ENCODE measurements at regions not wholly inside any gene's neighbourhood (a gene's known extent, or its start where the extent isn't known, plus 50 kb on each side); places are given as distances from the start of the nearest gene placed in this dataset.

DNA sequence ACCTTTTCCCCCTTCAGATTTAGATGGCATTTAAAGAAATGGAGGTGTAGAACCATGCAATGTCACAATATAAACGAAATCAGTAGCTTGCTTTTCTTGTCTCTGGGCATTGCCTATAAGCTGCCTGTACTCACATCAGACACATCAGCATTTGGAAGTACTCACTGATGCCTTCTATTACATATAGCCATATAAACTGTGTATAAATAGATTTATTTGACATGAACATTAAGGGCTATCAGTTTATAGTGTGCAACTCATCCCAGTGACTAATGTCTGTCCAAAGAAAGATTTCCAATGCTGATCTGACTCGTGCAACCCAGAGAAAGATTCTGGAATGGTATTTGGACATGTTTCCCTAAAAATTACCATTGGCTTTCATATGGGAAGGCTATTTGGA is 417.9 kb upstream of the MAF start:
- no peak for DNase-seq (ENCODE audit: low spot score in 2 of 2)
- no peaks in the 10 kb centered on the region for H3K4me1 Mint-ChIP-seq

DNA sequence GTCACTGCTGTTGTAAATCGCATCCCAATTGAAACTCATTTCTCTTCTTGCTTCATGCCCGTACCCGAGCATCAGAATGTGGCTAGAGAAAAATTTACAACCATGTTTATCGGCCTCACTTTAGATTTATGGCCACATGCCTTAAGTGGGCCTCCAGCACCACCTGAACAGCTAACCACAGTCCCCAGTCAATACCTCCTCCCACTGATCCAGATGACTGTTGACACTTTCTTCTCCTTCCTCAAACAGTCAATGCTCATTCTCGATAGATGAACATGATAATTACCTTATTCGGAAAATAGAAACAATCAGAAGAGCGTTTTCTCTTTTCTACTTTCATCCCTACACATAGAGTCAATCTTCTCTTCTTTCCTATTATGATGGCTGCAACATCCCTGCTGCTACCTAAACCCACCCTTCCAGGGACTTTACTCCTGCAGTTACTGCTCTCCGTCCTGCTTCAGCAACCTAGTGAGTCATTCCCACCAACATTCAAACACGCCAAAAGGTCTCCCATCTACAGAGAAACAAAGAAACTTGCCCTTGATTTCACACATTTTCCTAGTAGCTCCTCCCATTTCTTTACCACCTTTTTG is 416.3 kb upstream of the MAF start:
- Mint-ChIP-seq H3K36me3 (ENCODE audit: insufficient read depth) (no peaks in the 10 kb centered on the region), H3K27me3 (no peaks in the 10 kb centered on the region), H3K9me3 (no peaks in the 10 kb centered on the region), H3K27ac (ENCODE audit: low read depth) (no peak overlapping the region), H3K4me3 (no peak overlapping the region), H3K4me1 (no peaks in the 10 kb centered on the region)
- ATAC-seq (replicated peaks; ENCODE audit: extremely low read depth, poor library complexity, severe bottlenecking) (no peak), DNase-seq (ENCODE audit: low spot score in 2 of 2) (no peak)

More for the DNA sequence above, 417.9 kb upstream of the MAF start:
- peaks cover 7% of the 10 kb centered on the region for H3K27me3 Mint-ChIP-seq
- no peak overlapping the region for H3K27ac Mint-ChIP-seq (ENCODE audit: low read depth)
- ATAC-seq (replicated peaks; ENCODE audit: extremely low read depth, poor library complexity, severe bottlenecking), result no peak
- H3K9me3 Mint-ChIP-seq, result no peaks in the 10 kb centered on the region
- no peak overlapping the region for H3K4me3 Mint-ChIP-seq
- H3K36me3 Mint-ChIP-seq (ENCODE audit: insufficient read depth), result no peaks in the 10 kb centered on the region

DNA sequence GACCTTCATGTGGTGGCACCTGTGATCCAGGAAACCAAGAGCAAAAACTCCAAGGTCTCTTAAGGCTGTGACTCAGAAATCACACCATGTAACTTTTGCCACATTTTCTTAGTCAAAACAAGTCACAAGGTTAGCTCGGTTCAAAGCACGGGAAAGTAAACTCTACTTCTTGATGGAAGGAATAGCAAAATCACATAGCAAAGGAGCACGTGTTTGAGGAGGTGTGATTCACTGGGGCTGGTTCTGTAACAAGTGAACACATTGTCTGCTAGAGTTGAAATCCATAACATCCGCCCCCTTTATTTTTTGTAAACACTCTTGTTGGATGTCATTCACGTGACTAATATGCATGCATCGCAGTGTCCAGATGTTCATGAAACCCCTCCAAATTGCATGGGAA is 415.0 kb upstream of the MAF start:
- Mint-ChIP-seq H3K4me3 (no peak overlapping the region), H3K27me3 (no peaks in the 10 kb centered on the region), H3K9me3 (no peaks in the 10 kb centered on the region), H3K27ac (ENCODE audit: low read depth) (no peak overlapping the region), H3K36me3 (ENCODE audit: insufficient read depth) (no peaks in the 10 kb centered on the region), H3K4me1 (no peaks in the 10 kb centered on the region)
- no peak for DNase-seq (ENCODE audit: low spot score in 2 of 2)
- no peak for ATAC-seq (replicated peaks; ENCODE audit: extremely low read depth, poor library complexity, severe bottlenecking)

DNA sequence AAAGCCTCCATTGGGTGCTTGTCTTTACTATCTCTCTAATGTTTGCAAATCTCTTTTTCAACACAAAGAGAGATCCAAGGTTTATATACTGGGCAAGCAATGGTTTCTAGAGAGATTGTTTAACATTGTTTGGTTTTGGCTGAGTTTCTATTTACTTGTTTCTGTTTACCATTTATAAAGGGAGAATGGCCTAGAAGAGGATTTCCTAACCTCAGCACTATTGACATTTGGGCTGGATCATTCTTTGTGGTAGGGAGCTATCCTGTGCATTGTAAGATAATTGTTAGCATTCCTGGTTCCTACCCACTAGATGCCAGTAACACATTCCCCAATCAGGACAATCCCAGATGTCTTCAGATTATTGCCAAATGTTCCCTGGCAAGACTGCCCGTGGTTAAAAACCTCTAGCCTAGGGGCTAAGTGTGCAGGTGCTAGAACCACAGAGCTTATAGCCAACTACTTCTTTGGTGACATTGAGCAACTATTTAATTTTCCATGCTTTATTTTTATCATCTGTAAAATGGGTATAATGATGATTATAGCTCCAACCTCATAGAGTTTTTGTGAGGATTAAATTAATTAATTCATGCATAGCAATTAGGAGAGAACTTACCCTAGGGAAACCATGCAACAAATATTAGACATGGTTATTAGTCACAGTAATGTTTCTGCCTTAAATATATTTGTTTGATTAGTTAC is 413.9 kb upstream of the MAF start:
- Mint-ChIP-seq H3K36me3 (ENCODE audit: insufficient read depth) (no peaks in the 10 kb centered on the region), H3K4me1 (no peaks in the 10 kb centered on the region), H3K9me3 (no peaks in the 10 kb centered on the region), H3K27me3 (no peaks in the 10 kb centered on the region), H3K27ac (ENCODE audit: low read depth) (no peak overlapping the region), H3K4me3 (no peak overlapping the region)
- DNase-seq (ENCODE audit: low spot score in 2 of 2) (no peak), ATAC-seq (replicated peaks; ENCODE audit: extremely low read depth, poor library complexity, severe bottlenecking) (no peak)

DNA sequence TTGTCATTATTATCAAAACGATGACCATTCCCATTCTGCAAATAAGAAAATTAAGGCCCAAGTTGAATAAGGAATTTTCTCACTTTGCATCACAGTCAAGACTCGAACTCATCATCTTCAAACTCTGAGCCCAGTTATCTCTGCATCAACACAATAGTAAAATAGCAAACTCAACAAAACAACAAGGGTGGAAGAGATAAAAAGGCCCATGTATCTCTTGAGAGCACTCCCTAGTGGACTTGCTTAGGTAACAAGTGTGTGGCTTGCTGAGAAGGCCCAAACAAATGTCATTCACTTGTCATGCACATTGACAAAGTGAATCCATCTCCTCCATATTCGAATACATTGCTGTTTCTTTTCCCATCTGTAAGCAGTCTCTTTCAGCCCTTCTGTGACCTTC is 412.0 kb upstream of the MAF start:
- Mint-ChIP-seq H3K36me3 (ENCODE audit: insufficient read depth) (no peaks in the 10 kb centered on the region), H3K27me3 (no peaks in the 10 kb centered on the region), H3K9me3 (no peaks in the 10 kb centered on the region), H3K4me1 (no peaks in the 10 kb centered on the region), H3K27ac (ENCODE audit: low read depth) (no peak overlapping the region), H3K4me3 (no peak overlapping the region)
- ATAC-seq (replicated peaks; ENCODE audit: extremely low read depth, poor library complexity, severe bottlenecking), result no peak
- no peak for DNase-seq (ENCODE audit: low spot score in 2 of 2)

DNA sequence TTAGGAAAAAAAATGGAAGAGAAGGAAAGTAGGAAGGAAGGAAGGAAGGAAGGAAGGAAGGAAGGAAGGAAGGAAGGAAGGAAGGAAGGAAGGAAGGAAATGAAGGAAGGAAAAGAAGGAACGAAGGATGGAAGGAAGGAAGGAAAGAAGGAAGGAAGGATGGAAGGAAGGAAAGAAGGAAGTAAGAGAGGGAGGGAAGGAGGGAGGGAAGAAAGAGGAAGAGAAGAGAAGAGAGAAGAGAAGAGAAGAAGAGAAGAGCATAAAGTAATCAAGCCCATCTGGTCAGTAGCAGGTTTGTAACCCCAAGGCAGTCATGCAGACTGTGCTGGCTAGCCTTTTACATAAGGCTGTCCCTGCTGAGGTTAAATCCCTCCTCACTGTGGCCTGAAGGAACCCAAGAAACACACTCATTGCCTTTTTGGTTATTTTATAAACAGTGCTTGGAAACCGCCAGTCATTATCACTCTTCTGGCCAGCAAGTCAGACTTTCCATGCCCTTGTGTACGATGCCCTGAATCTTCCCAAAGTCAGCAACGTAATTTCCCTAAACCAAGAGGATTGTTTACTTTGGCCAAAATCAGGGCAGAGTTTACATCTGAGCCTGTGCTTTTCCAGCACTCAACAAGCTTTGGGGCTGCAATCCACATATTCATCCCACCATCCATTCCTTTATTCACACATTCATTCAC is 409.6 kb upstream of the MAF start:
- no peak for ATAC-seq (replicated peaks; ENCODE audit: extremely low read depth, poor library complexity, severe bottlenecking)
- Mint-ChIP-seq H3K4me3 (no peak overlapping the region), H3K9me3 (no peaks in the 10 kb centered on the region), H3K4me1 (no peaks in the 10 kb centered on the region), H3K36me3 (ENCODE audit: insufficient read depth) (no peaks in the 10 kb centered on the region), H3K27me3 (no peaks in the 10 kb centered on the region), H3K27ac (ENCODE audit: low read depth) (no peak overlapping the region)
- no peak for DNase-seq (ENCODE audit: low spot score in 2 of 2)

DNA sequence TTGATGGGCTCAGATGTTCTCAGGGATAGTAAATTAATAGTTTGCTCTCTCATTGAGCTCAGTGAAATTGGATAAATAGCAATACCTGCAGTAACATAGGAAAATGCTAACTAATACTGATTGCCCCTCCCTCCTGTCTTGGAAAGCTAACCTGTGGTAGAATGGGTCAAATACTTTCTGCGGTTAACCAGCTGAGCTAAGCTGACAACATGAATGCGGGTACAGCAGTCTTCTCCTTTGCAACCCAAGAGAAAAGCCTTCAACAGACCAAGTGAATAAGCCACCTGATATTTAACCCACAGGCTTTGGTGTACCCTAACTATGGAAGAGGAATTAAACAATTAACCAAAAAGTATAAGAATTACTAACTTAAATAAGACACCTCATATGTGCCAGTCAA is 408.3 kb upstream of the MAF start:
- no peaks in the 10 kb centered on the region for H3K9me3 Mint-ChIP-seq
- H3K4me3 Mint-ChIP-seq, result no peak overlapping the region
- H3K4me1 Mint-ChIP-seq, result no peaks in the 10 kb centered on the region
- H3K36me3 Mint-ChIP-seq (ENCODE audit: insufficient read depth), result no peaks in the 10 kb centered on the region
- no peak for DNase-seq (ENCODE audit: low spot score in 2 of 2)
- H3K27ac Mint-ChIP-seq (ENCODE audit: low read depth), result no peak overlapping the region
- ATAC-seq (replicated peaks; ENCODE audit: extremely low read depth, poor library complexity, severe bottlenecking), result no peak
- peaks cover 12% of the 10 kb centered on the region for H3K27me3 Mint-ChIP-seq

DNA sequence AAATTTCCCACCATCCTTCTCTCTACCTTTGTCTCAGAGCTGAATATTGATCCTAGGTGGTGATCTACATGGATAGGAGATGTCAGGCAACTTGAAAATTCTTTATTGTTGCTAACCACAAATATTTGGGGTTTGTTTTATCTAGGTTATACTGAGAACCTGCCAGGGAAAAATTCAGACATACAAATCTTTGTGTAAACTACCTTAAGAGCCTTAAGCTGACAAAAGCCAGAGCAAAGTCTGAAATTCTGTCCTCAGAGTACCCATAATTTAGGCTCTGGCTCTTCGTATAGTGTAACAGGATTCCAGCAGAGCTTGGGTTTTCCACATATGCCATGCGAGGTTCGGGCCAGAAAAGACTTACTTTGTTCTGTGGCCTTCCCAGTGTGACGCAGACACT is 406.7 kb upstream of the MAF start:
- no peak for ATAC-seq (replicated peaks; ENCODE audit: extremely low read depth, poor library complexity, severe bottlenecking)
- H3K4me3 Mint-ChIP-seq, result no peak overlapping the region

DNA sequence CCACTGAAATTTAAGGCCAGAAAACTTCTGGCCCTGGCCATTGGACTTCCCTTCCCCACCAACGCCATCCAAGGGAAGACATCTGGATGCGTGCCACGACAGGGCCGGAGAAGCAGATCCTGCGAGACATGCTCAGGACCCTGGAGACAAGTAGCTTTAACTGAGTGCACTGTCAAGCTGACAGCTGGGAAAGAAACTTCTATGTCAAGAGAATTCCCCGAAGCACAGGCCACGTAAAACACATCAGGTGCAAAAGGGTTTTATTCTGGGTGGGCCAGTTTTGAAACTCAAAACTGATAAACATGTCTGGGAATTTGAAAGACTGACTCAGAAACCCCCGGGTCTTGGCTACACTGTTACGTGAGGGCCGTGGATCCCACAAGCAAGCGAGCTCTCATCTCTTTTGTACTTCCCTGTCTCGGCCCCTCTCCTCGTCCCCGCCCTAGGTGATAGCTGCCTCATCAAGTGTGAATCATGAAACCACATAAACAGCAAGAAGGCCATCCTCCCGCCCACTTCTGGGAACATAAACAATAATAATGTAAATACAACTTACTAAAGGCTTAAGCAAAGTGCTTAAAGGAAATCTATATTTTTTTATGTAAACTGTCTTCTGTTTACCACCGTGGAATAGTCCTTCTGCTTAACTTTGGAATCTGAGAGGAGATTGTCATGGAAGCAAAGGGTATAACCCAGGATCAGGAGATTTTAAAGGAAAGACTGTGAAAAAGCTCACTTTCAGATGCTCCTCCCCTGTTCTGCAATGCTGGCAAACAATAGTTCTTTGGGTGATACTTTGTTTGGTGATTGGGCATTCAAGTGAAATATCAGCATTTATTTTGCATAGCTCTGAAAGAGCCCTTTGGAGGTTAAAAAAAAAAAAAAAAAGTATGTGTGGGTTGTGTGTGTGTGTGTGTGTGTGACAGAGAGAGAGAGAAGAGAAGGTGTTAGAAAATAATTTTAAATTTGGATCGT is 406.0 kb upstream of the MAF start:
- Mint-ChIP-seq H3K27ac (ENCODE audit: low read depth) (no peak overlapping the region), H3K4me3 (no peak overlapping the region), H3K27me3 (peaks cover 27% of the 10 kb centered on the region), H3K36me3 (ENCODE audit: insufficient read depth) (no peaks in the 10 kb centered on the region), H3K9me3 (no peaks in the 10 kb centered on the region), H3K4me1 (no peaks in the 10 kb centered on the region)
- no peak for ATAC-seq (replicated peaks; ENCODE audit: extremely low read depth, poor library complexity, severe bottlenecking)
- no peak for DNase-seq (ENCODE audit: low spot score in 2 of 2)

More for the DNA sequence above, 406.7 kb upstream of the MAF start:
- Mint-ChIP-seq H3K27ac (ENCODE audit: low read depth) (no peak overlapping the region), H3K4me1 (no peaks in the 10 kb centered on the region), H3K27me3 (peaks cover 27% of the 10 kb centered on the region), H3K36me3 (ENCODE audit: insufficient read depth) (no peaks in the 10 kb centered on the region), H3K9me3 (no peaks in the 10 kb centered on the region)
- DNase-seq (ENCODE audit: low spot score in 2 of 2), result no peak

DNA sequence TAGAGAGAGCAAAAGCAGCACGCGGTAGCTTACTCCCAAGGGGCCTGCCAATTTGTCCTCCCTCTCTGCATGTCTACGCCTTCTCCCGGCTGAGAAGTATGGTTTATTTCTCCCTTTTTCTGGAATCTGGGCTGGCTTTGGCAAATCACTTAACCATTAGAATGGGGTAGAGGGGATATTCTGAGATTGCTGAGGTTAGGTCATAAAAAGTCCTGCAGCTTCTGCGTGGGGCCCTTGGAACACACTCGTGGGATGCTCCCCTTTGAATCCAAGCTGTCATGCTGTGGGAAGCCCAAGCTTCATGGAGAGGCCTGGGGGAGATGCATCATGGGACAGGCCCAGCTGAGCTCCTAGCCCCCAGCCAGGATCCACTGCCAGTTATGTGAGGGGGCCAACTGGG is 403.6 kb upstream of the MAF start:
- DNase-seq (ENCODE audit: low spot score in 2 of 2) (no peak), ATAC-seq (replicated peaks; ENCODE audit: extremely low read depth, poor library complexity, severe bottlenecking) (no peak)
- Mint-ChIP-seq H3K27ac (ENCODE audit: low read depth) (no peak overlapping the region), H3K4me3 (no peak overlapping the region), H3K27me3 (peaks cover 30% of the 10 kb centered on the region), H3K9me3 (no peaks in the 10 kb centered on the region), H3K4me1 (no peaks in the 10 kb centered on the region), H3K36me3 (ENCODE audit: insufficient read depth) (no peaks in the 10 kb centered on the region)

DNA sequence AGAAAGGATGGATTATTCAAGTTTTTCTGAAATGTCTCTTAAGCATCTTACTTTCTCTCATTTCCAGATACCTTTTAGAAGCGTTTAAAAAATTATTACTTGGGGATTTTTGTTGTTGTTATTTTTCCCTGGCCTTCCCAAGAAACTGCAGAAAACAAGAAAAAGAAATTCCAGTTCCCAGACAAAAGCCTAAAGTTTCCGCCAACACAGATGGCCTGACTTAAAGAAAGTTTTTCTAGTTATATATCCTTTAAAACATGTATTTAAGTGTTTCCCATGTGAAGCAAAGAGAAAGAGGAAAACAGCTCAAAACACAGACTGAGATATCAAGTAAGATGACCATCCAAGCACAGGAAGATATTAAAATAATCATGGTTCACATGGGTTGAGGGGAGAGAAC is 401.7 kb upstream of the MAF start:
- H3K4me1 Mint-ChIP-seq, result no peaks in the 10 kb centered on the region
- peaks cover 49% of the 10 kb centered on the region for H3K27me3 Mint-ChIP-seq
- no peak for ATAC-seq (replicated peaks; ENCODE audit: extremely low read depth, poor library complexity, severe bottlenecking)
- DNase-seq (ENCODE audit: low spot score in 2 of 2), result no peak
- H3K27ac Mint-ChIP-seq (ENCODE audit: low read depth), result no peak overlapping the region
- no peak overlapping the region for H3K4me3 Mint-ChIP-seq
- no peaks in the 10 kb centered on the region for H3K36me3 Mint-ChIP-seq (ENCODE audit: insufficient read depth)
- no peaks in the 10 kb centered on the region for H3K9me3 Mint-ChIP-seq

DNA sequence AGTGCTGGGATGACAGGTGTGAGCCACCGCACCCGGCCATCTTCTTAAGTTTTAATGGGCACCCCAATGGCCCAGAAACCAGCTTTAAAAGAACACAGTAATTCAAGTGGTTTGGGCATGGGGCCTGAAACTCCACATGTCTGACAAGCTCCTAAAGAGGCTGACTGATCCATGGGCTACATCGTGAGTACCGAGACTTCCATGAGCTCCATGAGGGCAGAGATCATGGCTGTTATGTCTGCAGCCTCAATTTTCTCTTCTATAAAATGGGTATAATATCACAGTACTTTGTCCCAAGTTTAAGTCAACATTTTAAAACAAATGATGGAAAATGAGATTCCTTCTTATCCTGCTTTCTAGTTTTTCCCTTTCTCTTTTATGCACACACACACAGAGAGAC is 397.6 kb upstream of the MAF start:
- ATAC-seq (replicated peaks; ENCODE audit: extremely low read depth, poor library complexity, severe bottlenecking), result no peak
- Mint-ChIP-seq H3K9me3 (no peaks in the 10 kb centered on the region), H3K4me1 (no peaks in the 10 kb centered on the region), H3K4me3 (no peak overlapping the region), H3K27me3 (peaks cover 66% of the 10 kb centered on the region), H3K27ac (ENCODE audit: low read depth) (no peak overlapping the region), H3K36me3 (ENCODE audit: insufficient read depth) (no peaks in the 10 kb centered on the region)
- no peak for DNase-seq (ENCODE audit: low spot score in 2 of 2)

Data from central memory CD8-positive, alpha-beta T cell (primary cell).